ENCODE measurements at regions not wholly inside any gene's neighbourhood (a gene's known extent, or its start where the extent isn't known, plus 50 kb on each side); places are given as distances from the start of the nearest gene placed in this dataset.

DNA sequence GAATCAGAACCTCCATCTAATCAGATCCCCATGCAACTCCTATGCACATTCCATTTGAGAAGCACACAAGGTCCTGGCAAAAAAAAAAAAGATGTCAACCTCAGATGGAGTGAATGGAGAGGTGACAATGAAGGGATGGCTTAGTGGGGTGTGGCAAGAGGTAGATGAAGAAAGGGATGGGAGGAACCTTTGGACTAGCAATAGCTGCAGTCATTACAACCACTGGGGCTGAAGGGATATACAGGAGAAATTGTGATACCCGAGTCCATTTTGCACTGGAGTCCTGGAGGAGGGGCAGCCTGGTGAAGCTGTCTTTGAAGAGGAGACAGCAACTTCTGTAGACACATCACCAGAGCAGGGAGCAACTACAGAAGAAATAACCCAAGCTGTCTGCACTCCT, 219.6 kb downstream of the ENC1 start:
- Histone ChIP-seq H3K9ac (ENCODE audit: low read depth, low read length, poor library complexity, severe bottlenecking) (no peak overlapping the region), H3K4me1 (ENCODE audit: insufficient read depth, low read length, poor library complexity, severe bottlenecking) (peaks cover 62% of the 10 kb centered on the region), H3F3A (ENCODE audit: low read depth) (peaks cover 7% of the 10 kb centered on the region), H3K27me3 (ENCODE audit: insufficient read depth, low read length, poor library complexity, severe bottlenecking) (no peaks in the 10 kb centered on the region), H3K79me2 (ENCODE audit: insufficient read depth, low read length) (no peaks in the 10 kb centered on the region), H4K20me1 (ENCODE audit: insufficient read depth, low read length, poor library complexity, severe bottlenecking) (no peaks in the 10 kb centered on the region), H3K36me3 (ENCODE audit: insufficient read depth, low read length) (no peaks in the 10 kb centered on the region), H3K9me2 (replicated peaks; ENCODE audit: low read depth, low read length) (no peaks in the 10 kb centered on the region), H3K4me3 (ENCODE audit: low read length, poor library complexity, severe bottlenecking) (no peak overlapping the region), H3K9me3 (ENCODE audit: insufficient read depth, low read depth, low read length) (no peaks in the 10 kb centered on the region), H3K4me2 (ENCODE audit: low read depth, low read length, poor library complexity, severe bottlenecking) (no peak overlapping the region), H2AFZ (ENCODE audit: low read length) (no peak overlapping the region)
- TF ChIP-seq, protein P1, sequence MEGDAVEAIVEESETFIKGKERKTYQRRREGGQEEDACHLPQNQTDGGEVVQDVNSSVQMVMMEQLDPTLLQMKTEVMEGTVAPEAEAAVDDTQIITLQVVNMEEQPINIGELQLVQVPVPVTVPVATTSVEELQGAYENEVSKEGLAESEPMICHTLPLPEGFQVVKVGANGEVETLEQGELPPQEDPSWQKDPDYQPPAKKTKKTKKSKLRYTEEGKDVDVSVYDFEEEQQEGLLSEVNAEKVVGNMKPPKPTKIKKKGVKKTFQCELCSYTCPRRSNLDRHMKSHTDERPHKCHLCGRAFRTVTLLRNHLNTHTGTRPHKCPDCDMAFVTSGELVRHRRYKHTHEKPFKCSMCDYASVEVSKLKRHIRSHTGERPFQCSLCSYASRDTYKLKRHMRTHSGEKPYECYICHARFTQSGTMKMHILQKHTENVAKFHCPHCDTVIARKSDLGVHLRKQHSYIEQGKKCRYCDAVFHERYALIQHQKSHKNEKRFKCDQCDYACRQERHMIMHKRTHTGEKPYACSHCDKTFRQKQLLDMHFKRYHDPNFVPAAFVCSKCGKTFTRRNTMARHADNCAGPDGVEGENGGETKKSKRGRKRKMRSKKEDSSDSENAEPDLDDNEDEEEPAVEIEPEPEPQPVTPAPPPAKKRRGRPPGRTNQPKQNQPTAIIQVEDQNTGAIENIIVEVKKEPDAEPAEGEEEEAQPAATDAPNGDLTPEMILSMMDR (conservative IDR thresholded peaks at IDR 0.05; ENCODE audit: low read length), result no peak

DNA sequence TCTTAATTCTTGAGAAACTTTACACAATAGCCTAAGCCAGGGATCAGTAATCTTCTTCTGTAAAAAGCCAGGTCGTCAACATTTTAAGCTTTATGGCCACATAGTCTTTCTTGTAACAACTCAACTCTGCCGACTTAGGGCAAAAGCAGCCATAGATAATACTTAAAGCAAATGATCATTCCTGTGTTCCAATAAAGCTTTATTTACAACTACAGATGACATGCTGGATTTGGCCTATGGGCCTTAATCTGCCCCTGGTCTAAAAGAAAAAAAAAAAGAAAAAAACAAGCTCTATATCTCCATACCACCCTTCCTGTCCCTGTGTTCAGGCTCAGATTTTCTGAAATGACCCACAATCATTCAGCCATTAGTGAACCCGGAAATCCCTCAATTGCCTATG, 220.3 kb downstream of the ENC1 start:
- H3K4me1 ChIP-seq (ENCODE audit: insufficient read depth, low read length, poor library complexity, severe bottlenecking), result peaks cover 67% of the 10 kb centered on the region
- H3K36me3 ChIP-seq (ENCODE audit: insufficient read depth, low read length), result no peaks in the 10 kb centered on the region
- no peaks in the 10 kb centered on the region for H3K9me2 ChIP-seq (replicated peaks; ENCODE audit: low read depth, low read length)
- no peaks in the 10 kb centered on the region for H3K79me2 ChIP-seq (ENCODE audit: insufficient read depth, low read length)
- no peak overlapping the region for H3K4me3 ChIP-seq (ENCODE audit: low read length, poor library complexity, severe bottlenecking)
- no peak overlapping the region for H2AFZ ChIP-seq (ENCODE audit: low read length)
- H3K9me3 ChIP-seq (ENCODE audit: insufficient read depth, low read depth, low read length), result no peaks in the 10 kb centered on the region
- H3K4me2 ChIP-seq (ENCODE audit: low read depth, low read length, poor library complexity, severe bottlenecking), result no peak overlapping the region
- TF ChIP-seq, protein P1 (conservative IDR thresholded peaks at IDR 0.05; ENCODE audit: low read length), result no peak
- no peak for TF ChIP-seq EZH2phosphoT487 (IDR thresholded peaks at IDR 0.05; ENCODE audit: borderline replicate concordance)
- H3F3A ChIP-seq (ENCODE audit: low read depth), result peaks cover 10% of the 10 kb centered on the region
- no peak overlapping the region for H3K9ac ChIP-seq (ENCODE audit: low read depth, low read length, poor library complexity, severe bottlenecking)
- no peaks in the 10 kb centered on the region for H3K27me3 ChIP-seq (ENCODE audit: insufficient read depth, low read length, poor library complexity, severe bottlenecking)
- no peaks in the 10 kb centered on the region for H4K20me1 ChIP-seq (ENCODE audit: insufficient read depth, low read length, poor library complexity, severe bottlenecking)

DNA sequence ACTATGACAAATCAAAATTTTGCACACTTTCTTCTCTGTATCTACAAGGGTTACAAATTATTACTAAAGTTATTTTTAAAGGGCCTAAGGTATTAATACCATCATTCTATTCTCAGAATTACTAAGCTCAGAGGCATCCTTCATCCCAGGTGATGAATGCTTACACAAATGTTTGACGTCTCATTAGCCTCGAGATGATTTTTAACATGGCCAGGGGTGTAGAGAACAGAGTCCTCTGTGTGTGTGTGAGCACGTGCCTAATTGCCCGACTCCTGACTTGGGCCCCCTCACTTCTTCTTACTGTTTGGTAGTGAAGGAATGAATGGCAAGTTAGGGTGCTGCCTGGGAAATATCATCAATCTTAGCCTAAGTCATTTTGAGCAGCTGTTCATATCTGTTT, 221.1 kb downstream of the ENC1 start:
- H4K20me1 ChIP-seq (ENCODE audit: insufficient read depth, low read length, poor library complexity, severe bottlenecking), result no peaks in the 10 kb centered on the region
- no peaks in the 10 kb centered on the region for H3K27me3 ChIP-seq (ENCODE audit: insufficient read depth, low read length, poor library complexity, severe bottlenecking)
- H3K36me3 ChIP-seq (ENCODE audit: insufficient read depth, low read length), result no peaks in the 10 kb centered on the region
- H3K79me2 ChIP-seq (ENCODE audit: insufficient read depth, low read length), result no peaks in the 10 kb centered on the region
- peaks cover 16% of the 10 kb centered on the region for H3F3A ChIP-seq (ENCODE audit: low read depth)
- TF ChIP-seq EZH2phosphoT487 (IDR thresholded peaks at IDR 0.05; ENCODE audit: borderline replicate concordance), result no peak
- TF ChIP-seq, protein P1 (conservative IDR thresholded peaks at IDR 0.05; ENCODE audit: low read length), result no peak
- no peak overlapping the region for H3K4me3 ChIP-seq (ENCODE audit: low read length, poor library complexity, severe bottlenecking)
- no peaks in the 10 kb centered on the region for H3K9me2 ChIP-seq (replicated peaks; ENCODE audit: low read depth, low read length)
- H3K4me1 ChIP-seq (ENCODE audit: insufficient read depth, low read length, poor library complexity, severe bottlenecking), result peaks cover 74% of the 10 kb centered on the region
- H3K4me2 ChIP-seq (ENCODE audit: low read depth, low read length, poor library complexity, severe bottlenecking), result peak overlapping the region; percentile 38
- H3K9me3 ChIP-seq (ENCODE audit: insufficient read depth, low read depth, low read length), result no peaks in the 10 kb centered on the region
- H2AFZ ChIP-seq (ENCODE audit: low read length), result no peak overlapping the region
- no peak overlapping the region for H3K9ac ChIP-seq (ENCODE audit: low read depth, low read length, poor library complexity, severe bottlenecking)

Data from Loucy (cell line).